HCT116 (cell line): ENCODE measurements at regions not wholly inside any gene's neighbourhood (a gene's known extent, or its start where the extent isn't known, plus 50 kb on each side); places are given as distances from the start of the nearest gene placed in this dataset.

ENCODE experiments used
- ATAC-seq: fragments of 200-7000 bp; cut with Tn5 transposase; 2 replicates; pipeline ENCODE4 v1.9.1; 2020; ENCODE audit warnings: mild to moderate bottlenecking, moderate library complexity
- BruUV-seq: library from RNA; stranded (reverse); fragments of 400-500 nt; replicated peaks from 2 replicates; lab custom pipeline; 2021; lab: Mats Ljungman, UMichigan
- CTCF ChIA-PET: fragments of 300-600 bp; sonication (Branson Sonifier 250); formaldehyde crosslinking; loops from one replicate; lab custom pipeline; 2021; ENCODE audit warnings: antibody characterized with exemption; lab: Charles Lee
- POLR2A ChIA-PET: fragments of 300-600, 350-600 bp; sonication (Branson Sonifier 250); formaldehyde crosslinking; loops from one replicate; lab custom pipeline; 2021; ENCODE audit warnings: antibody characterized with exemption; lab: Charles Lee
- RAD21 ChIA-PET, 2 experiments: fragments of 300-600 bp; sonication (Branson Sonifier 250); formaldehyde crosslinking; loops; one replicate each; lab custom pipeline; 2023; ENCODE audit warnings: low total read pairs in 2 of 2; ENCODE audit not compliant: uncharacterized antibody in 2 of 2, unreplicated experiment in 2 of 2, low non-redundant PET in 1 of 2; lab: Charles Lee
- DNase-seq: peaks from one replicate; pipeline ENCODE4 v3.0.0-alpha.2; 2010; ENCODE audit warnings: low read depth, low spot score
- H2AFZ ChIP-seq: fragments of 200-600 bp; shearing (Covaris generic), sonication (generic); 2 replicates; pipeline ENCODE4 v1.6.1; 2017; ENCODE audit warnings: low read depth, mixed run types, mixed read lengths, antibody characterized with exemption, low read length; ENCODE audit not compliant: poor library complexity, severe bottlenecking
- H3K27ac ChIP-seq: 2 replicates; pipeline ENCODE4 v1.5.1; 2012; ENCODE audit warnings: low read depth, low read length
- H3K27me3 ChIP-seq: fragments of 200-600 bp; sonication (generic); 2 replicates; pipeline ENCODE4 v1.6.1; 2016; ENCODE audit warnings: mixed run types, low read length, mixed read lengths; ENCODE audit not compliant: insufficient read depth
- H3K36me3 ChIP-seq, 2 experiments: fragments of 200-500 bp in 1 of 2; fragments of 200-600 bp in 1 of 2; sonication (Bioruptor generic) in 1 of 2; sonication (generic) in 1 of 2; 2 replicates each; pipeline versions ENCODE4 v1.5.1 to v1.6.1; 2014 to 2016; ENCODE audit warnings: low read length in 2 of 2, inconsistent platforms in 1 of 2, mixed read lengths in 1 of 2, mixed run types in 1 of 2; ENCODE audit not compliant: insufficient read depth in 2 of 2, control insufficient read depth in 1 of 2
- H3K4me1 ChIP-seq, 2 experiments: fragments of 200-600 bp in 1 of 2; sonication (generic) in 1 of 2; 2 replicates each; pipeline versions ENCODE4 v1.5.1 to v1.6.1; 2012 to 2017; ENCODE audit warnings: low read length in 2 of 2, inconsistent platforms in 1 of 2, mild to moderate bottlenecking in 1 of 2, mixed read lengths in 1 of 2, mixed run types in 1 of 2, moderate library complexity in 1 of 2; ENCODE audit not compliant: insufficient read depth in 2 of 2, control insufficient read depth in 1 of 2
- H3K4me2 ChIP-seq: fragments of 200-600 bp; sonication (generic); 2 replicates; pipeline ENCODE4 v1.6.1; 2017; ENCODE audit warnings: mixed run types, low read length, mixed read lengths
- H3K4me3 ChIP-seq, 2 experiments: fragments of 200-600 bp in 1 of 2; sonication (generic) in 1 of 2; replicated peaks in 1 of 2; 2 replicates each; pipeline ENCODE4 v1.5.1; 2011 to 2016; ENCODE audit warnings: low read length in 2 of 2, control low read depth in 1 of 2, low read depth in 1 of 2, mild to moderate bottlenecking in 1 of 2, mixed read lengths in 1 of 2, mixed run types in 1 of 2
- H3K79me2 ChIP-seq: fragments of 200-600 bp; sonication (generic); 2 replicates; pipeline ENCODE4 v1.6.1; 2017; ENCODE audit warnings: mild to moderate bottlenecking, mixed run types, low read length, moderate library complexity, mixed read lengths; ENCODE audit not compliant: insufficient read depth
- H3K9ac ChIP-seq: fragments of 200-600 bp; sonication (generic); 2 replicates; pipeline ENCODE4 v1.6.1; 2016; ENCODE audit warnings: low read length, mixed read lengths
- H3K9me2 ChIP-seq: fragments of 200-600 bp; sonication (generic), shearing (Covaris generic); 2 replicates; pipeline ENCODE4 v1.6.1; 2017; ENCODE audit warnings: mixed run types, mild to moderate bottlenecking, moderate library complexity; ENCODE audit not compliant: insufficient read depth
- H3K9me3 ChIP-seq, 2 experiments: fragments of 200-500 bp in 1 of 2; fragments of 200-600 bp in 1 of 2; sonication (Bioruptor generic) in 1 of 2; sonication (generic) in 1 of 2; 2 replicates each; pipeline ENCODE4 v1.6.1; 2014 to 2017; ENCODE audit warnings: low read length in 2 of 2, mixed read lengths in 2 of 2, inconsistent platforms in 1 of 2, low read depth in 1 of 2, mild to moderate bottlenecking in 1 of 2, mixed run types in 1 of 2, moderate library complexity in 1 of 2; ENCODE audit not compliant: control insufficient read depth in 1 of 2, insufficient read depth in 1 of 2
- H4K20me1 ChIP-seq: fragments of 200-600 bp; sonication (generic), shearing (Covaris generic); 2 replicates; pipeline ENCODE4 v1.6.1; 2017; ENCODE audit warnings: mixed run types, mild to moderate bottlenecking, moderate library complexity; ENCODE audit not compliant: insufficient read depth
- CEBPB ChIP-seq: IDR thresholded peaks from 2 replicates; pipeline ENCODE4 v1.6.1; 2012; ENCODE audit warnings: low read depth
- ELF1 ChIP-seq: IDR thresholded peaks from 2 replicates; pipeline ENCODE4 v1.6.1; 2012; ENCODE audit warnings: low read depth, borderline replicate concordance
- EZH2 ChIP-seq: fragments of 200-600 bp; sonication (generic); IDR thresholded peaks from 2 replicates; pipeline ENCODE4 v1.6.1; 2017; ENCODE audit warnings: antibody characterized with exemption, mixed run types
- EZH2phosphoT487 ChIP-seq: fragments of 200-600 bp; IDR thresholded peaks from 2 replicates; pipeline ENCODE4 v1.6.1; 2018; ENCODE audit warnings: antibody characterized with exemption, borderline replicate concordance
- FOSL1 ChIP-seq: IDR thresholded peaks from 2 replicates; pipeline ENCODE4 v1.6.1; 2012; ENCODE audit warnings: low read depth
- JUND ChIP-seq: IDR thresholded peaks from 2 replicates; pipeline ENCODE4 v1.6.1; 2012
- POLR2A ChIP-seq: IDR thresholded peaks from 2 replicates; pipeline ENCODE4 v1.7.0; 2011; ENCODE audit warnings: borderline replicate concordance; ENCODE audit not compliant: insufficient read depth, insufficient read length; ENCODE audit errors: extremely low read depth
- POLR2AphosphoS5 ChIP-seq: IDR thresholded peaks from 2 replicates; pipeline ENCODE4 v1.6.1; 2011; ENCODE audit warnings: mild to moderate bottlenecking, low read depth, low read length, moderate library complexity
- SIN3A ChIP-seq: IDR thresholded peaks from 2 replicates; pipeline ENCODE4 v1.6.1; 2012; ENCODE audit warnings: low read depth
- SP1 ChIP-seq: IDR thresholded peaks from 2 replicates; pipeline ENCODE4 v1.6.1; 2012; ENCODE audit warnings: low read depth
- YY1 ChIP-seq: IDR thresholded peaks from 2 replicates; pipeline ENCODE4 v1.6.1; 2011; ENCODE audit warnings: low read length, low read depth, moderate library complexity, mild to moderate bottlenecking; ENCODE audit not compliant: insufficient replicate concordance; ENCODE audit errors: extremely low read depth
- ZFX ChIP-seq: fragments of 450-650 bp; IDR thresholded peaks from 2 replicates; pipeline ENCODE4 v1.6.1; 2017
- intact Hi-C: fragments of 100-400 bp; cut with micrococcal nuclease; formaldehyde crosslinking; loops from 2 replicates; pipeline ENCODE4 v1.10.0; 2022
- TF ChIP-seq, protein P1 (sequence below): IDR thresholded peaks from 2 replicates; pipeline ENCODE4 v1.6.1; 2011; ENCODE audit warnings: mild to moderate bottlenecking, low read length, moderate library complexity; ENCODE audit not compliant: insufficient replicate concordance; ENCODE audit errors: extremely low read depth
- TF ChIP-seq, protein P2 (sequence below): IDR thresholded peaks from 2 replicates; pipeline ENCODE4 v1.6.1; 2012
- TF ChIP-seq, protein P3 (sequence below): IDR thresholded peaks from 2 replicates; pipeline ENCODE4 v1.6.1; 2012

DNA sequence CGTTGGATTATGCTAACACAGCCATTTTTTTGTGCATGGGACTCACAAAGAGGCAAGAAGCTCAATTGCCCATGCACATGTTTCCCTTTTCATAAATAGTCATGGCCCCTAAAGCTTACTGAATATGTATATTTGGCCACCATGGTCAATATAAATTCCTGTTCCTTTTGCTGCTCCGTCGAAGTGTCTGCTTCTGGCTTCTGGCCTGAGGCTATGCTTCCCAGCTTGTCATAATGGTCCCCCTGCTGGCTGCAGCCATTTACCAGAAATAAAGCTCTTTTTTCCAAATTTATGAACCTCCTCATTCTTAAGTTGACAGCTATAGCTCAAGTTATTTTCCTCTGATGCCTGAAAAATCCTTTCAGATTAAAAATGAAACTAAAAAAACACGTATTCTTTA lies 602.1 kb downstream of the VGLL3 start:
- Histone ChIP-seq H3K9me2 (no peaks in the 10 kb centered on the region), H3K9ac (no peak overlapping the region), H3K79me2 (no peaks in the 10 kb centered on the region), H2AFZ (no peak overlapping the region), H3K9me3 (peaks cover 2 to 11% of the 10 kb centered on the region in 2 experiments; a peak in 2 of 4 replicates), H3K4me1 (no peaks in the 10 kb centered on the region), H4K20me1 (no peaks in the 10 kb centered on the region), H3K27ac (no peak overlapping the region), H3K4me3 (no peak overlapping the region), H3K27me3 (no peaks in the 10 kb centered on the region), H3K36me3 (no peaks in the 10 kb centered on the region), H3K4me2 (no peak overlapping the region)
- BruUV-seq: no TSS peak
- ChIA-PET CTCF (no interaction called here), RAD21 (no interaction called here), POLR2A (no interaction called here)
- TF ChIP-seq POLR2A (no peak), ZFX (no peak), FOSL1 (no peak), EZH2 (no peak), SIN3A (no peak), ELF1 (no peak), YY1 (no peak), EZH2phosphoT487 (no peak), POLR2AphosphoS5 (no peak), JUND (no peak), CEBPB (no peak), SP1 (no peak)
- TF ChIP-seq, protein P1, sequence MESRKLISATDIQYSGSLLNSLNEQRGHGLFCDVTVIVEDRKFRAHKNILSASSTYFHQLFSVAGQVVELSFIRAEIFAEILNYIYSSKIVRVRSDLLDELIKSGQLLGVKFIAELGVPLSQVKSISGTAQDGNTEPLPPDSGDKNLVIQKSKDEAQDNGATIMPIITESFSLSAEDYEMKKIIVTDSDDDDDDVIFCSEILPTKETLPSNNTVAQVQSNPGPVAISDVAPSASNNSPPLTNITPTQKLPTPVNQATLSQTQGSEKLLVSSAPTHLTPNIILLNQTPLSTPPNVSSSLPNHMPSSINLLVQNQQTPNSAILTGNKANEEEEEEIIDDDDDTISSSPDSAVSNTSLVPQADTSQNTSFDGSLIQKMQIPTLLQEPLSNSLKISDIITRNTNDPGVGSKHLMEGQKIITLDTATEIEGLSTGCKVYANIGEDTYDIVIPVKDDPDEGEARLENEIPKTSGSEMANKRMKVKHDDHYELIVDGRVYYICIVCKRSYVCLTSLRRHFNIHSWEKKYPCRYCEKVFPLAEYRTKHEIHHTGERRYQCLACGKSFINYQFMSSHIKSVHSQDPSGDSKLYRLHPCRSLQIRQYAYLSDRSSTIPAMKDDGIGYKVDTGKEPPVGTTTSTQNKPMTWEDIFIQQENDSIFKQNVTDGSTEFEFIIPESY: no peak
- TF ChIP-seq, protein P2, sequence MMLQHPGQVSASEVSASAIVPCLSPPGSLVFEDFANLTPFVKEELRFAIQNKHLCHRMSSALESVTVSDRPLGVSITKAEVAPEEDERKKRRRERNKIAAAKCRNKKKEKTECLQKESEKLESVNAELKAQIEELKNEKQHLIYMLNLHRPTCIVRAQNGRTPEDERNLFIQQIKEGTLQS: no peak
- TF ChIP-seq, protein P3, sequence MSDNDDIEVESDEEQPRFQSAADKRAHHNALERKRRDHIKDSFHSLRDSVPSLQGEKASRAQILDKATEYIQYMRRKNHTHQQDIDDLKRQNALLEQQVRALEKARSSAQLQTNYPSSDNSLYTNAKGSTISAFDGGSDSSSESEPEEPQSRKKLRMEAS: no peak
- no peak for ATAC-seq
- DNase-seq: no peak
- intact Hi-C loops: no loop called here
